Renal cortical epithelial cell (primary cell): ENCODE measurements at regions not wholly inside any gene's neighbourhood (a gene's known extent, or its start where the extent isn't known, plus 50 kb on each side); places are given as distances from the start of the nearest gene placed in this dataset.
A peak's percentile ranks its signal among the peaks of the same experiment; 100 is the strongest.

Source experiments
- DNase-seq: peaks from one replicate; pipeline ENCODE4 v3.0.0-alpha.2; 2011; ENCODE audit warnings: low read depth

DNA sequence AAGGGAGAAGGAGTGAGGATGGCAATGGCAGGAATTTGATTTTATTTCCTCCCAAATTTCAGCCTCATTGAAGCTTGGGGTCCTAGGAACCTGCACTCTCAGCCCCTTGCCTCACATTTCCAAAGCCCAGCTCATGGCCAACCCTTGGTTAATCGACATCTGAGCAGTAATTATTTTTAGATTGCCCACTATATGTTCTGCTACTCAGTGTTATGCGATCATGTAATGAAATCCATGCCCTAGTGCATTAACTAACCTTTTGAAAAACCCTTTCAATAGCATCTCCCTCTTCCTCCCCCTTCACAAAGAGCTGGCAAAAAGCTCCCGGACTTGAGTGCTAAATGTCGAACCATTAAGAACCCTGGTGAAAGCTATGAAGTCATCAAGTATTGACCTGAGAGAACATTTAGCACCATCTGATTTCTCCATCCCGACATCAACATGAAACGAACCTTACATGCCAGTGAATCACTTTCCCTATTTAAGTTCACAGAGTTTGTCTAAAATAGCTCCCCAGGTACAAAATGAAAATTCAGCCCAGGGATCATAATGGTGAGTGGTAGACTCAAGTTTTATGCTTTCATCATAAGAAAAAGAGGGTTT is 59.2 kb upstream of the RPS6KA3 start:
- no peak for DNase-seq

- no peak for DNase-seq
Measured at GRCh38 chrX:20322887-20323286, 56.2 kb upstream of the RPS6KA3 start.

DNA sequence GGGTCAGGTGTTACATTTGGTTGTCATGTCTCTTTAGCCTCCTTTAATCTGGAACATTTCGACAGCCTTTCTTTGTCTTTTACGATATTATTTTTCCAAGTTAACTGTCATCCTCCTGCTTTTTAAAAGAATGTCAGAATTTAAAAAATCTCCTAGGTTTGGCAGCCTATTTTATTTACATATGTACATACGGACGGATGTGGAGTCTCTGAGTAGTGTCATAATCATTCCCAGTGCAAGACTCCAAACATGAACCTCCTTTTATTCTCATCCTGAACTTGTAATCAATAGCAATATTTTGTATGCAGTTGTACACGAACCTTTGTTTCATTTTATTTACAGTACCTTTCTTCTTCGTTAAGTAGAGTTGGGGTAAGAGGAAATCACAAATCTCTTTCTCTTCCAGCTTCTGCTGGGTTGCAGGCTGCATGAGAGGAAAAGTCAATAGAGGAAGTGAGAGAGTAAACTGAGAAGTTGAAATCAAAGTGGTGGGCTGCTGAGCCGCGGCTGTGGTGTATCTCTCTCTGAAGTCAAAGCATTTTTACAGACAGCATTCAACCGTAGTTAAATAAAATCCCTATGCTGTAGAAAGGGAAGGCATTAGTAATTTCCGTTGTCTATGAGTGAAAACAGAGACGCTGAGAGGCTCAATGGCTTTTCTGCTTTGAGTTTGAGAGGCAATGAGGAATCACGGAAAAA is 53.9 kb upstream of the RPS6KA3 start:
- no peak for DNase-seq

GRCh38 chrX:20319054-20319453 is 52.3 kb upstream of the RPS6KA3 start:
- DNase-seq: no peak

GRCh38 chrX:20317873-20318272 is 51.2 kb upstream of the RPS6KA3 start:
- DNase-seq: peak; percentile 75
